ENCODE measurements at regions not wholly inside any gene's neighbourhood (a gene's known extent, or its start where the extent isn't known, plus 50 kb on each side); places are given as distances from the start of the nearest gene placed in this dataset.

GRCh38 chr7:17118412-17118811 is 180.0 kb upstream of the AHR start:
- no peak for ATAC-seq (ENCODE audit: low FRiP score in 2 of 2)
- 95 to 97% methylated on average over 3 of the region's 3 CpGs for WGBS, 2 donors

GRCh38 chr7:17120756-17121155 is 177.7 kb upstream of the AHR start:
- no peaks in the 10 kb centered on the region for H3K9me3 ChIP-seq
- H3K27ac ChIP-seq, result no peak overlapping the region
- H3K4me1 ChIP-seq, result no peaks in the 10 kb centered on the region
- no peaks in the 10 kb centered on the region for H3K36me3 ChIP-seq
- DNase-seq (no peak), ATAC-seq (ENCODE audit: low FRiP score in 2 of 2) (no peak)
- WGBS, 2 donors, result 92 to 94% methylated on average over 2 of the region's 2 CpGs
- TF ChIP-seq CTCF (IDR thresholded peaks at IDR 0.05) (no peak), EP300 (IDR thresholded peaks at IDR 0.05) (no peak), POLR2AphosphoS5 (IDR thresholded peaks at IDR 0.05) (no peak), POLR2A (IDR thresholded peaks at IDR 0.05) (no peak)
- H3K27me3 ChIP-seq, result no peaks in the 10 kb centered on the region
- no peak overlapping the region for H3K4me3 ChIP-seq

More at GRCh38 chr7:17118412-17118811, 180.0 kb upstream of the AHR start:
- no peaks in the 10 kb centered on the region for H3K36me3 ChIP-seq
- no peak for DNase-seq
- no peak overlapping the region for H3K27ac ChIP-seq
- no peak overlapping the region for H3K4me3 ChIP-seq
- TF ChIP-seq CTCF (IDR thresholded peaks at IDR 0.05), result no peak
- no peak for TF ChIP-seq EP300 (IDR thresholded peaks at IDR 0.05)
- no peak for TF ChIP-seq POLR2A (IDR thresholded peaks at IDR 0.05)
- no peak for TF ChIP-seq POLR2AphosphoS5 (IDR thresholded peaks at IDR 0.05)
- no peaks in the 10 kb centered on the region for H3K4me1 ChIP-seq
- no peaks in the 10 kb centered on the region for H3K9me3 ChIP-seq
- no peaks in the 10 kb centered on the region for H3K27me3 ChIP-seq

- no peaks in the 10 kb centered on the region for H3K4me1 ChIP-seq
- DNase-seq, result no peak
- no peaks in the 10 kb centered on the region for H3K27me3 ChIP-seq
- 98 to 100% methylated on average over 1 of the region's 1 CpG for WGBS, 2 donors
- TF ChIP-seq EP300 (IDR thresholded peaks at IDR 0.05), result no peak
- TF ChIP-seq POLR2AphosphoS5 (IDR thresholded peaks at IDR 0.05), result no peak
- TF ChIP-seq CTCF (IDR thresholded peaks at IDR 0.05), result no peak
- TF ChIP-seq POLR2A (IDR thresholded peaks at IDR 0.05), result no peak
- H3K4me3 ChIP-seq, result no peak overlapping the region
- no peak overlapping the region for H3K27ac ChIP-seq
- H3K36me3 ChIP-seq, result no peaks in the 10 kb centered on the region
- H3K9me3 ChIP-seq, result no peaks in the 10 kb centered on the region
- no peak for ATAC-seq (ENCODE audit: low FRiP score in 2 of 2)
These were observed 176.8 kb upstream of the AHR start for GRCh38 chr7:17121671-17122070.

- no peaks in the 10 kb centered on the region for H3K4me1 ChIP-seq
- peak in 1 of 2 donors; percentile 80 for ATAC-seq (ENCODE audit: low FRiP score in 2 of 2)
- no peak overlapping the region for H3K27ac ChIP-seq
- DNase-seq, result no peak
- H3K27me3 ChIP-seq, result no peaks in the 10 kb centered on the region
- TF ChIP-seq EP300 (IDR thresholded peaks at IDR 0.05) (peak in 1 of 4 donors; percentile 46), POLR2A (IDR thresholded peaks at IDR 0.05) (no peak), CTCF (IDR thresholded peaks at IDR 0.05) (no peak), POLR2AphosphoS5 (IDR thresholded peaks at IDR 0.05) (peak in 1 of 2 donors; percentile 73)
- H3K36me3 ChIP-seq, result no peaks in the 10 kb centered on the region
- H3K9me3 ChIP-seq, result no peaks in the 10 kb centered on the region
- H3K4me3 ChIP-seq, result no peak overlapping the region
- WGBS, 2 donors, result 48 to 57% methylated on average over 4 of the region's 4 CpGs
These were observed 175.4 kb upstream of the AHR start for GRCh38 chr7:17123020-17123419.

- no peaks in the 10 kb centered on the region for H3K27me3 ChIP-seq
- 81 to 83% methylated on average over 3 of the region's 3 CpGs for WGBS, 2 donors
- TF ChIP-seq EP300 (IDR thresholded peaks at IDR 0.05), result no peak
- TF ChIP-seq CTCF (IDR thresholded peaks at IDR 0.05), result no peak
- no peak for TF ChIP-seq POLR2A (IDR thresholded peaks at IDR 0.05)
- TF ChIP-seq POLR2AphosphoS5 (IDR thresholded peaks at IDR 0.05), result no peak
- no peaks in the 10 kb centered on the region for H3K9me3 ChIP-seq
- DNase-seq (no peak), ATAC-seq (ENCODE audit: low FRiP score in 2 of 2) (no peak)
- no peaks in the 10 kb centered on the region for H3K36me3 ChIP-seq
- no peak overlapping the region for H3K4me3 ChIP-seq
- H3K4me1 ChIP-seq, result peaks cover 5 to 8% (median 6%) of the 10 kb centered on the region in 4 donors
- no peak overlapping the region for H3K27ac ChIP-seq
These were observed 171.8 kb upstream of the AHR start for GRCh38 chr7:17126413-17127268.
